GM18517 (cell line): ENCODE measurements at regions not wholly inside any gene's neighbourhood (a gene's known extent, or its start where the extent isn't known, plus 50 kb on each side); places are given as distances from the start of the nearest gene placed in this dataset.

ENCODE experiments used
- ATAC-seq: cut with Tn5 transposase; IDR thresholded peaks from one replicate; pipeline ENCODE4 v1.9.1; 2021; ENCODE audit warnings: mild to moderate bottlenecking, moderate library complexity; ENCODE audit not compliant: unreplicated experiment

GRCh38 chr3:151990696-151991376 is 117.4 kb downstream of the SUCNR1 start:
- ATAC-seq: no peak

GRCh38 chr3:151992326-151993041 is 119.0 kb downstream of the SUCNR1 start:
- ATAC-seq: no peak

DNA sequence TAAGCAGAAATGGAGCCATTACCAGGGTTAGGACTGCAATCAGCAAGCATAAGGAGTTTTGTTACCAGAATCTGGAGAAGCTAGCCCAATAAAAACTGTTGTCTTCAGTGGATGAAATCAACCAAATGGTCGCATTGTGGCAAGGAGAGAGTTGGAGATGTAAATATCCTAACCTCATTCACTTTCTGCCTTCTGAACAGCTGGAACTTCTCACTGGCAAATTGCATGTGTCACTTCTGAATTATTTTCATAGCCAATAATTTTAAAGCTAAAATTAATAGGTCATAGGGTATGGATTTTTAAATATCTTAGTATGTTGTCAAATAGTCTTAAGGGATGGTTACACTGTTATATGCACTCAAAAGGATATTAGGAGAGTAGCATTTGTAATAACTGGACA is 121.6 kb downstream of the SUCNR1 start:
- ATAC-seq: no peak

DNA sequence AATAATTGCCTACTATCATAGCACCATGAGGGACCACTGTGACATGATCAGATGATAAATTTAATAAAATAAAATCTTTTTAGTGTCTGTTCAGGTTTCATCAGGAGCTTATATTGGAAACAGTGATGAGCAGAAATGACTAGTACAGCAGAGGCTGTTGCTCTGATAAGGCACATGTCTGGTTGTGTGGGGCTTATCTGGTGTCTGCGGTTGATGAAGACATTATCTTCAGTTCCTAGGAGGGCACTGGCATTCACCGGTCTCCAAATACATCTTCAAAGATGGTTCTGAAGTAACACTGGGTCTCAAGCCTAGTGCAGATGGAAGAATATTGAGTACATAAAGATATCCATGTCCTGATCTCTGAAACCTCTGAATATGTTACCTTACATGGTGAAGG is 125.3 kb downstream of the SUCNR1 start:
- no peak for ATAC-seq

DNA sequence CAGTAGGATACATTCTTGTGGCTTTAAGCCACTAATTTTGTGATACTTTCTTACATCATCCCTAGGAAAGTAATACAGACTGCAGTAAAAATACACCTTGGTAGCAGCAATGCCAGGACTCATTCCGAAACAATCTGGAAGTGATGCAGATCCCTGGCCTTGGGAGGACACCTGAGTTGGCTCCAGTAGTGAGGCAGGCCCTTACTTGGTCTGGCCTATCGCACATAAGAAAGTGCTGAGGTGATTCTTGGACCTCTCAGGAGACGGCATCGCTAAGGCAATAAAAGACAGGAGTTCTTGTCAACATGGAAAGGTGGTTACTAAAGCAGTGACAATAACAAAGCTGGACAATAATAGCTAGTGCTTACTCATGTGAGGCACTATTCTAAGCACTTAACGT is 126.5 kb downstream of the SUCNR1 start:
- no peak for ATAC-seq

DNA sequence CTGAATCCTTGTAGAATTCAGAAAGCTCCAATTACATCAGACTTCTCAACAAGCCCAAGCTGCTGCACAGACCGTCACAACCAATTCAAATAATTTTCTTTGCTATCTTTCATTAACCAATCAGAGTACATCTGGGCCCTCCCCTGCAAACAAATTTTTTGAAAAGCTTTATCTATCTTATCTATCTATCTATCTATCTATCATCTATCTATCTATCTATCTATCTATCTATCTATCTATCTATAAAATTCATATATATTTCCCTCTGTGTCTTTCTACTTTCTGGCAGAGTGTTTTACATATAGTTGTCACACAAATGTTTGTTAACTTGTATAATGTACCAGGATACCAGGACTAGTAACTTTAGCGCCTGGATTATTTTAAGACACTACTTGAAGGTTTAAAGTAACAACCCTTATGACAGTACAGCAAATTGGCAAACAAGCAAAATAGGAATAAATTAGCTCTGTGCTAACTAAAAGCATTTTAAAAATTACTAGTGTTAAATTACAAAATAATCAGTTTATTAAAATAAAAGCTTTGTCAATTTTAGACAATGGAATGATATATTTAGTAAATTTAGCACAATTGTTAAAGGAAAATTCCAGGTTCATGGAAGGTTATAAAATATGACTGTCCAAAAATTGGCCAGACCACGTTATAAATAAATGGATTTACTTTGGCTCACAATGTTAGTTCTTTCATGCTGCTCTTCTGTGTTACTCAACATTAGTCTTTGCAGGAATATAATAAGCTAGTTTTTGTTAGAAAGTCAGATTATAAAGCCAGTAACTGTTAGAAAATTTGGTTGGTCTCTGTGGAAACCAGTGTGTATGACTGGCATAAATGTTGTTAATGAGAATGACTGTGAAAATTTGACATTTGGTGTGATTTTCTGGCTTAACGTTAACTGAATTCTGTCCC is 138.6 kb downstream of the SUCNR1 start:
- no peak for ATAC-seq

DNA sequence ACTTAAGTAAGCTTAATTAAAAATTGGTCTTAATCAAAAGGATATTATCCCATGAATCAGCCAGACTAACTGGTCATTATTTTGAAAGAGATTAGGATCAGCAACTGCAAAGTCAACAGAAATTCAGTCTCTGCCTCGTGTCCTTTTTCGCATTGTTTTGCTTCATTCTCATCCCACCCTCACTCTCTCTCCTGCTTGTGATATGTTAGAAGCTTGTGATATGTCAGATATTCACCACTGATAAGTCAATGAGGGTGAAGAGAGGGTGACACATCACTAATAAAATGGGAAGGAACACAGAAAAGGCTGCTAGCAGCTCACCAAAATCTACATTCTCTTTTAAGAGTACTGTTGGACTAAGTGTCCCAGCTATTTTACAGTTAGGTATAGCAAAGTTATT is 146.1 kb downstream of the SUCNR1 start:
- ATAC-seq: no peak

GRCh38 chr3:152021951-152022461 is 148.6 kb downstream of the SUCNR1 start:
- ATAC-seq: peak; percentile 53

- ATAC-seq: no peak
Observed at GRCh38 chr3:152026033-152026556, 152.7 kb downstream of the SUCNR1 start.

DNA sequence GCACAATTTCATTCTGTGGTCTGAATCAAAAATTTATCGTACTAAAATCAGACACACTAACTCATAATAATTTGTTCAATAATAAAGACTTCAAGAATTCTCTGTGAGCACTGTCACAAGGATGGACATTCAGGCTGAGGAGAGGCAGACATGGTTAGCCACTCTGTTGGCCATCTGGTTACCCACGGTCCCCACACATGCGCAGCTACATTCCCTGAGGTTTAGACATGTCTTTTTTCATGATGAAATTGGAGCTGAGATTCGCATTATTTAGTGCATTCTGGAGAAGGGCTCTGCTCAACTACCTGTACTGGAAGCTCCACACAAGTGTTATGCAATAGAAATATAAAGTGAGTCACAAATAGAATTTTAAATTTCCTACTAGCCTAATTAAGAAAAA is 156.9 kb downstream of the SUCNR1 start:
- ATAC-seq: no peak

- no peak for ATAC-seq
Observed at GRCh38 chr3:152031321-152031720, 157.9 kb downstream of the SUCNR1 start.

GRCh38 chr3:152037297-152037696 is 163.9 kb downstream of the SUCNR1 start:
- ATAC-seq: no peak

GRCh38 chr3:152037953-152038352 is 164.5 kb downstream of the SUCNR1 start:
- ATAC-seq: no peak

DNA sequence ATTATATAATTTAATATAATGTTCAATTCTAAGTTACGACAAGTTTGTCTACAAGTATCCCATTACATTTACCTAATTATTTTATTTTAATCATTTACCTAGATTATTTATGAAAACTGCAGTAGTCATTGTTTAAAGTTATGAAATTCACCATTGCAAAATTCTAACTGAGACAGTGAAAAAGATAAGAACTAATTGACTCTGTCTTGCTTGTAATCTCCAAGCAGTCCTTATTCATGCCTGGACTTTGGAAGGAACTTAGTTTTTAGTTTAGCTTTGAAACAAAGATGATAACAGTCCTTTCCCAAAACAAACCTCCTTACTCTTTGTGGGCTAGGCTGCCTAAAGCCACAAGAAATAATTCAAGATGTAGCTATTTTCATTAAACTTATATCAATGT is 165.0 kb downstream of the SUCNR1 start:
- no peak for ATAC-seq

DNA sequence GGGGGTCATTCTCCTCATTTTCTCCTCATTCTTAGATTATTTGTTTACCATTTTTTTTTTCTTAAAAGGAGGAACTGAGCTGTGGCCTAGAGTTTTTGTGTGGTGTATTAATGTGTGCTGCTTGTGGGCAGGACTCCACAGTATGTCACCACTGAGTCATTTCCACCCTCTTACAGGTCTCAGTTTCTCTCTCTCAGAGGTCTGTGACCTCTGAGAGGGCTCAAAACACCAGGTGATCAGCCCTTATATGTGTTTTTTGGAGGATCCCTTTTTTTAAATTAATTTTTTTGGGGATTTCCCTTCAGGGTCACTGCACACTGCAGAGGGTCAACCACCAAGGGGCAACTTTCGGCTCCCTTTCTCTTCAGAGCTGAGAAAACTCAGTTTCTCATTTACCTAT is 166.4 kb downstream of the SUCNR1 start:
- ATAC-seq: peak; percentile 96

DNA sequence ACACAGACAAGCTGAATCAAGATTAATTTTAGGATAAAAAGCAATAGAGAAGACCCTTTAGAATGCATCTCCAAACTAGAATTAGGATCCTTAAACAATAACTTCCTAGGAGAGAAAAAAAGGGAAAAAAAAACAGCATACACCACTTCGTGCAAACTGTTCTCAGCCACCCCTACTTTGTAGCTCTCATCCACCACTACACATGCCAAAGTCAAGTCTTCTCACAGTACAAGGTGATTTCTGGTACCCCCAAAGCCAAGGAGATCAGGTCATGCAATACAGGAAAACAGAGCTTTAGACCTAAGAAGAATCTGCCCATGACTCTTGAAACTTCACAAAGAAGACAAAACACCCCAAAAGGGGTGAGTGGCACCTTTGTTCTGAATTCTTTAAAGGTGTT is 166.9 kb downstream of the SUCNR1 start:
- ATAC-seq: peak; percentile 5

DNA sequence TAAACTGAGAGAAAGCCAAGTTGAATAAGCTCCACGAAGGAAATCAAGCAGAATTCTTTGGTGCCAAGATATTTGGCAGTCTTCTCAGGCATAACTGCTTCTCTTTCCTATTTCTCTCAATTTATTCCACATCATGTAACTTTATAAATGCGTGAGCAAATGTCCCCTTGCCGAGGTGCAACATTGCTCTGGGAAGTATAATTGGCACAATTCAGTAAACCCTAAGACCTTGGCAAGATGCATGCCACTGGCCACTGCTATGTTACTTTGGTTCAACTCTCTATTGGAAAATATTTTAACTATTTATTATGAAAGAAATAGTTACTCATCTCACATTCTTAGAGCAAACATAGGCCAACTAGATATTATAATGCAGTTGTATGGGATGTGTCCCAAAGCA is 170.2 kb downstream of the SUCNR1 start:
- no peak for ATAC-seq

- ATAC-seq: no peak
Observed at GRCh38 chr3:152046280-152046679, 172.8 kb downstream of the SUCNR1 start.

- ATAC-seq: no peak
Observed at GRCh38 chr3:152047465-152047864, 174.0 kb downstream of the SUCNR1 start.

DNA sequence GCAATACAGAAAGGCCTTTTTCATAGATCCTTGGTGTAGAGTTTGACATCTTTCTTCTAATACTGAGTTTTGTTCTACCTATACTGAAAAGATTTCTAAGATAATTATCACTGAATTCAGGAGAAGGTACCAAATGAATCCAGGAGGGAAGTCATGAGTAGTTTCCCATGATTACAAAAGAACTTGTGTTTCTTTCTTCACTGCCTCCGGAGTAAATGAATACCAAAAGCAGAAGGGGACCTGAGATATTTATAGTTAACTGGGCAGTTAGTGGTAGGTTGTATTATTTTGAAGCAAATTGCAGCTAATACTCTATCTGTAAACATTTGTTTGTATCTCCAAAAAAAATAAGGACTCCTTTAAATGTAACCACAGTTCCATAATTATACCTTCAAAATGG is 175.4 kb downstream of the SUCNR1 start:
- ATAC-seq: no peak

- ATAC-seq: no peak
Observed at GRCh38 chr3:152050903-152051302, 177.5 kb downstream of the SUCNR1 start.
